ENCODE measurements at regions not wholly inside any gene's neighbourhood (a gene's known extent, or its start where the extent isn't known, plus 50 kb on each side); places are given as distances from the start of the nearest gene placed in this dataset.

- Histone ChIP-seq H3K4me3 (ENCODE audit: low read depth, low read length) (no peak overlapping the region), H3K36me3 (ENCODE audit: control insufficient read depth, insufficient read depth, low read length) (no peaks in the 10 kb centered on the region), H3K27me3 (ENCODE audit: control insufficient read depth, insufficient read depth, low read length) (no peaks in the 10 kb centered on the region)
- no peak for DNase-seq (ENCODE audit: low read depth)
- ChIA-PET POLR2A (no interaction called here), CTCF (no interaction called here)
- no peak for TF ChIP-seq CTCF (IDR thresholded peaks at IDR 0.05; ENCODE audit: insufficient read depth, low read depth, low read length)
These were observed 110.9 kb upstream of the B3GAT1 start for GRCh38 chr11:134522782-134523570.

- no peak for DNase-seq (ENCODE audit: low read depth)
- POLR2A ChIA-PET = no interaction called here
- no peaks in the 10 kb centered on the region for H3K36me3 ChIP-seq (ENCODE audit: control insufficient read depth, insufficient read depth, low read length)
- CTCF ChIA-PET = no interaction called here
- no peak overlapping the region for H3K4me3 ChIP-seq (ENCODE audit: low read depth, low read length)
- no peak for TF ChIP-seq CTCF (IDR thresholded peaks at IDR 0.05; ENCODE audit: insufficient read depth, low read depth, low read length)
- H3K27me3 ChIP-seq (ENCODE audit: control insufficient read depth, insufficient read depth, low read length) = no peaks in the 10 kb centered on the region
These were observed 109.6 kb upstream of the B3GAT1 start for GRCh38 chr11:134521452-134522289.

- no peak for TF ChIP-seq CTCF (IDR thresholded peaks at IDR 0.05; ENCODE audit: insufficient read depth, low read depth, low read length)
- DNase-seq (ENCODE audit: low read depth) = no peak
- H3K36me3 ChIP-seq (ENCODE audit: control insufficient read depth, insufficient read depth, low read length) = no peaks in the 10 kb centered on the region
- ChIA-PET POLR2A (no interaction called here), CTCF (no interaction called here)
- H3K4me3 ChIP-seq (ENCODE audit: low read depth, low read length) = no peak overlapping the region
- H3K27me3 ChIP-seq (ENCODE audit: control insufficient read depth, insufficient read depth, low read length) = no peaks in the 10 kb centered on the region
These were observed 109.0 kb upstream of the B3GAT1 start for GRCh38 chr11:134521001-134521400.

GRCh38 chr11:134519788-134520187 lies 107.7 kb upstream of the B3GAT1 start:
- Histone ChIP-seq H3K27me3 (ENCODE audit: control insufficient read depth, insufficient read depth, low read length) (no peaks in the 10 kb centered on the region), H3K4me3 (ENCODE audit: low read depth, low read length) (no peak overlapping the region), H3K36me3 (ENCODE audit: control insufficient read depth, insufficient read depth, low read length) (no peaks in the 10 kb centered on the region)
- ChIA-PET CTCF (no interaction called here), POLR2A (no interaction called here)
- no peak for DNase-seq (ENCODE audit: low read depth)
- TF ChIP-seq CTCF (IDR thresholded peaks at IDR 0.05; ENCODE audit: insufficient read depth, low read depth, low read length) = no peak

- no peak for DNase-seq (ENCODE audit: low read depth)
- POLR2A ChIA-PET = no interaction called here
- Histone ChIP-seq H3K4me3 (ENCODE audit: low read depth, low read length) (no peak overlapping the region), H3K36me3 (ENCODE audit: control insufficient read depth, insufficient read depth, low read length) (no peaks in the 10 kb centered on the region), H3K27me3 (ENCODE audit: control insufficient read depth, insufficient read depth, low read length) (no peaks in the 10 kb centered on the region)
- TF ChIP-seq CTCF (IDR thresholded peaks at IDR 0.05; ENCODE audit: insufficient read depth, low read depth, low read length) = no peak
- CTCF ChIA-PET = no interaction called here
These were observed 107.3 kb upstream of the B3GAT1 start for GRCh38 chr11:134519390-134519750.

Measured in BJ (cell line).